22Rv1 (cell line): ENCODE measurements at regions not wholly inside any gene's neighbourhood (a gene's known extent, or its start where the extent isn't known, plus 50 kb on each side); places are given as distances from the start of the nearest gene placed in this dataset.

ENCODE experiments used
- CTCF ChIP-seq: fragments of 450-650 bp; IDR thresholded peaks from 2 replicates; pipeline ENCODE4 v1.5.1; 2017; ENCODE audit warnings: mild to moderate bottlenecking
- ZFX ChIP-seq: fragments of 450-650 bp; IDR thresholded peaks from 2 replicates; pipeline ENCODE4 v1.6.1; 2017; ENCODE audit warnings: antibody characterized with exemption, borderline replicate concordance

DNA sequence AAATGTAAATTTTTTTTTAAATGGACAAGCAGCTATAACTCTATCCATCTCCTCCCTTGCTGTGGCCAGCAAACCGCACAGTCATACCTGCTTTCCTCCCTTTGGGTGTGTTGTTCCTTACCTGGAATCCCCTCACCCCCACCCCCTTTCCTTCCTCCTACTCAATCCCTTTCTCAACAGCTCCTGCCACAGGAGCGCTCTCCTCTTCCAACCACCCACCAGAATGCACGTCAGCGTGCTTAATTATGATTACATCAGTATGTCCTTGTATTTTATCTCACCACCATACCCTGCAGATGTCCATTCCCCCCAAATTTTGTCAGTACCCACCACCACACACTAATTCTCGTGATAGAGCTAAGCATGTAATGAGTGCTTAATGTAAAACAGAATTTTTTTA lies 60.9 kb upstream of the LMO2 start:
- TF ChIP-seq CTCF (no peak), ZFX (no peak)
